Stimulated activated CD4-positive, alpha-beta T cell treated with anti-CD3 and anti-CD28 coated beads, Interleukin-1b, Interleukin-23, amount 100 ng/mL, for 4 hours (primary cell): ENCODE measurements at regions not wholly inside any gene's neighbourhood (a gene's known extent, or its start where the extent isn't known, plus 50 kb on each side); places are given as distances from the start of the nearest gene placed in this dataset.

Source experiments
- DNase-seq, 2 donors: peaks; one replicate each; pipeline ENCODE4 v3.0.0-alpha.2; 2020; ENCODE audit warnings: low read depth in 2 of 2

- no peak for DNase-seq
Measured at GRCh38 chrX:13266641-13267345, 53.1 kb downstream of the ATXN3L start.

- DNase-seq = no peak
Measured at GRCh38 chrX:13265549-13266132, 54.2 kb downstream of the ATXN3L start.

GRCh38 chrX:13265111-13265510 lies 54.7 kb downstream of the ATXN3L start:
- no peak for DNase-seq

- no peak for DNase-seq
Measured at GRCh38 chrX:13263560-13264251, 56.1 kb downstream of the ATXN3L start.

GRCh38 chrX:13261348-13261747 lies 58.5 kb downstream of the ATXN3L start:
- no peak for DNase-seq

- DNase-seq = no peak
Measured at GRCh38 chrX:13260598-13260997, 59.3 kb downstream of the ATXN3L start.

- DNase-seq = no peak
Measured at GRCh38 chrX:13258725-13259124, 61.1 kb downstream of the ATXN3L start.

GRCh38 chrX:13258052-13258444 lies 61.8 kb downstream of the ATXN3L start:
- DNase-seq = no peak

- DNase-seq = no peak
Measured at GRCh38 chrX:13257223-13258051, 62.4 kb downstream of the ATXN3L start.

GRCh38 chrX:13256603-13257002 lies 63.2 kb downstream of the ATXN3L start:
- no peak for DNase-seq

- no peak for DNase-seq
Measured at GRCh38 chrX:13254870-13255269, 65.0 kb downstream of the ATXN3L start.

GRCh38 chrX:13254076-13254785 lies 65.6 kb downstream of the ATXN3L start:
- no peak for DNase-seq

- no peak for DNase-seq
Measured at GRCh38 chrX:13253223-13253622, 66.6 kb downstream of the ATXN3L start.

GRCh38 chrX:13252726-13253125 lies 67.1 kb downstream of the ATXN3L start:
- no peak for DNase-seq

GRCh38 chrX:13250826-13251580 lies 68.8 kb downstream of the ATXN3L start:
- DNase-seq = no peak

GRCh38 chrX:13248867-13249486 lies 70.9 kb downstream of the ATXN3L start:
- DNase-seq = no peak

GRCh38 chrX:13239272-13239671 lies 80.6 kb downstream of the ATXN3L start:
- DNase-seq = no peak

- no peak for DNase-seq
Measured at GRCh38 chrX:13235930-13236329, 83.9 kb downstream of the ATXN3L start.

GRCh38 chrX:13232484-13232883 lies 87.4 kb downstream of the ATXN3L start:
- no peak for DNase-seq

GRCh38 chrX:13226214-13226613 lies 93.6 kb downstream of the ATXN3L start:
- no peak for DNase-seq
